Adrenal gland (tissue), 9 donors: ENCODE measurements at regions not wholly inside any gene's neighbourhood (a gene's known extent, or its start where the extent isn't known, plus 50 kb on each side); places are given as distances from the start of the nearest gene placed in this dataset.

Source experiments
- DNase-seq, 7 donors: peaks; one replicate each; pipeline ENCODE4 v3.0.0-alpha.2; 2019 to 2020
- H3K27ac ChIP-seq, 5 donors: fragments of 200-600 bp; sonication (generic) in 4 of 5; 1 replicate in 3 of 5; 2 replicates in 2 of 5; pipeline versions ENCODE4 v1.5.1 to v1.8.0; 2016 to 2020; ENCODE audit warnings: mild to moderate bottlenecking in 1 of 5
- H3K27me3 ChIP-seq: fragments of 200-600 bp; 2 replicates; pipeline ENCODE4 v1.8.0; 2021
- H3K36me3 ChIP-seq, 2 donors: fragments of 200-600 bp; replicated peaks in 1 of 2; 1 replicate in 1 of 2; 2 replicates in 1 of 2; pipeline versions ENCODE4 v1.5.1 to v1.8.0; 2018 to 2022
- H3K4me1 ChIP-seq, 2 donors: fragments of 200-600 bp; replicated peaks in 1 of 2; 1 replicate in 1 of 2; 2 replicates in 1 of 2; pipeline versions ENCODE4 v1.5.1 to v1.8.0; 2018 to 2021
- H3K4me3 ChIP-seq, 4 donors: fragments of 200-600 bp; sonication (generic) in 3 of 4; one replicate each; pipeline ENCODE4 v1.5.1; 2016 to 2018
- H3K9me3 ChIP-seq, 3 donors: fragments of 200-600 bp; sonication (generic) in 1 of 3; replicated peaks in 1 of 3; 1 replicate in 2 of 3; 2 replicates in 1 of 3; pipeline versions ENCODE4 v1.5.1 to v1.8.0; 2016 to 2021
- CTCF ChIP-seq, 6 experiments: fragments of 450-650 bp in 4 of 6; fragments of 200-600 bp in 2 of 6; sonication (generic) in 1 of 6; IDR thresholded peaks; 1 replicate in 5 of 6; 2 replicates in 1 of 6; pipeline versions ENCODE4 v1.5.1 to v1.8.0; 2016 to 2021; ENCODE audit warnings: antibody characterized with exemption in 6 of 6, mild to moderate bottlenecking in 2 of 6, moderate library complexity in 1 of 6
- POLR2A ChIP-seq, 2 donors: fragments of 450-650 bp; IDR thresholded peaks; one replicate each; pipeline ENCODE4 v1.6.1; 2017; ENCODE audit warnings: antibody characterized with exemption in 2 of 2, mild to moderate bottlenecking in 2 of 2, moderate library complexity in 1 of 2
- WGBS, 4 donors: extraction: QIAGEN DNeasy Blood & Tissue Kit in 2 of 4; methylation state at CpG; one replicate each; pipeline versions ENCODE4 v1.1.5 to v1.1.7; 2013 to 2017; 5-methylcytosine and 5-hydroxymethylcytosine counted together
- intact Hi-C, 2 donors: fragments of 100-400 bp; cut with DNase I; formaldehyde crosslinking; loops; one replicate each; pipeline versions ENCODE4 v1.14.1 to v1.15.0; 2022 to 2023
- donor health status: healthy with polysubstance abuse.
- donor health status: Bipolar disorder and iron deficiency.
- donor health status: DM: yes; HTN: yes; CAD: no.
- donor health status: DM: no; HTN: no; CAD: no.
- donor health status: DM: no; HTN: no; CAD: no.

GRCh38 chrX:55149242-55149641 lies 60.4 kb downstream of the PAGE2 start:
- peaks cover 3% of the 10 kb centered on the region for H3K27me3 ChIP-seq
- no peak for DNase-seq
- 25 to 50% (median 36%) methylated on average over 3 of the region's 3 CpGs for WGBS, 4 donors
- no peak overlapping the region for H3K27ac ChIP-seq
- intact Hi-C loops: no loop called here
- no peaks in the 10 kb centered on the region for H3K36me3 ChIP-seq
- no peak overlapping the region for H3K4me3 ChIP-seq
- TF ChIP-seq CTCF (IDR thresholded peaks at IDR 0.05) (no peak), POLR2A (IDR thresholded peaks at IDR 0.05) (no peak)
- no peaks in the 10 kb centered on the region for H3K4me1 ChIP-seq
- no peaks in the 10 kb centered on the region for H3K9me3 ChIP-seq

- peaks cover 1% of the 10 kb centered on the region for H3K27me3 ChIP-seq
- no peaks in the 10 kb centered on the region for H3K9me3 ChIP-seq
- H3K4me1 ChIP-seq: no peaks in the 10 kb centered on the region
- TF ChIP-seq CTCF (IDR thresholded peaks at IDR 0.05): no peak
- TF ChIP-seq POLR2A (IDR thresholded peaks at IDR 0.05): no peak
- H3K36me3 ChIP-seq: no peaks in the 10 kb centered on the region
- H3K4me3 ChIP-seq: no peak overlapping the region
- intact Hi-C loops: no loop called here
- no peak for DNase-seq
- WGBS, 4 donors: 83 to 96% (median 89%) methylated on average over 5 of the region's 5 CpGs
- no peak overlapping the region for H3K27ac ChIP-seq
Measured at GRCh38 chrX:55151199-55151598, 62.4 kb downstream of the PAGE2 start.

- H3K27ac ChIP-seq: no peak overlapping the region
- no peak for DNase-seq
- intact Hi-C loops: no loop called here
- no peaks in the 10 kb centered on the region for H3K4me1 ChIP-seq
- TF ChIP-seq CTCF (IDR thresholded peaks at IDR 0.05): no peak
- no peak for TF ChIP-seq POLR2A (IDR thresholded peaks at IDR 0.05)
- H3K36me3 ChIP-seq: no peaks in the 10 kb centered on the region
- H3K9me3 ChIP-seq: no peaks in the 10 kb centered on the region
- WGBS, 4 donors: 57 to 75% (median 72%) methylated on average over 3 of the region's 3 CpGs
- no peaks in the 10 kb centered on the region for H3K27me3 ChIP-seq
- peak overlapping the region in 1 of 4 donors; percentile 71 for H3K4me3 ChIP-seq
Measured at GRCh38 chrX:55159551-55159950, 60.6 kb upstream of the PAGE5 start.

- Histone ChIP-seq H3K27ac (peak overlapping the region; percentile 30 to 96 (median 85)), H3K4me3 (peak overlapping the region in 1 of 4 donors; percentile 71), H3K4me1 (no peaks in the 10 kb centered on the region), H3K36me3 (no peaks in the 10 kb centered on the region), H3K27me3 (no peaks in the 10 kb centered on the region), H3K9me3 (no peaks in the 10 kb centered on the region)
- intact Hi-C loops: no loop called here
- DNase-seq: peak; percentile 86 to 94 (median 90)
- WGBS, 4 donors: 0 to 30% (median 14%) methylated on average over 27 to 63 of the region's 63 CpGs
- TF ChIP-seq CTCF (IDR thresholded peaks at IDR 0.05): peak in 3 of 6 experiments; percentile 27 to 41 (median 33)
- peak; percentile 68 to 77 for TF ChIP-seq POLR2A (IDR thresholded peaks at IDR 0.05)
Measured at GRCh38 chrX:55160685-55161552, 59.2 kb upstream of the PAGE5 start.
